Amniotic epithelial cell (primary cell): ENCODE measurements at regions not wholly inside any gene's neighbourhood (a gene's known extent, or its start where the extent isn't known, plus 50 kb on each side); places are given as distances from the start of the nearest gene placed in this dataset.
"Not testable (repeated sequence)": the region's sequence is repeated elsewhere in the genome, so short reads cannot be mapped to it uniquely, and the experiment has no call there.

Experiments
- DNase-seq: peaks from one replicate; pipeline ENCODE4 v3.0.0-alpha.2; 2010; ENCODE audit warnings: low read depth

GRCh38 chr3:187536185-187536584 lies 134.0 kb downstream of the SST start:
- DNase-seq: no peak

DNA sequence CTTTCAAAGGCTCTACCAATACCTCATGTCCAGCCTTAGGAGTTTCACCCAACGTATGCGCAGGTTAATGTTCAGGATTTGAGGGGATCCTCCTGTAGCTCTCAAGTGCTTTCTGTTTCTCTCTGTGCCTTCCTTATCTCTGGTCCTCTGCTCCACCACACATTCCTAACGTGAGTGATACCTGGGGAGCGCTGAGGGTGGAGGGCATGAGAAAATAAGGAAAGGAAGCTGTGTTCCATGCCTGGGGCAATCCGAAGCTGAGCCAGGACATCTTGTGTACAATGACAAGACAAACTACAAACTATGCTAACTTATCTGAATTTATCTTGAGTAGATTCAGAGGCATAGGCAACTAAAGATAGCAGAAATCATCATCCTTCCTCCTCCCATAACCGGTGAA lies 136.4 kb downstream of the SST start:
- no peak for DNase-seq

GRCh38 chr3:187531831-187532230 lies 138.4 kb downstream of the SST start:
- no peak for DNase-seq

- no peak for DNase-seq
Measured at GRCh38 chr3:187522890-187523289, 147.3 kb downstream of the SST start.

- peak; percentile 23 for DNase-seq
Measured at GRCh38 chr3:187522293-187522692, 147.9 kb downstream of the SST start.

DNA sequence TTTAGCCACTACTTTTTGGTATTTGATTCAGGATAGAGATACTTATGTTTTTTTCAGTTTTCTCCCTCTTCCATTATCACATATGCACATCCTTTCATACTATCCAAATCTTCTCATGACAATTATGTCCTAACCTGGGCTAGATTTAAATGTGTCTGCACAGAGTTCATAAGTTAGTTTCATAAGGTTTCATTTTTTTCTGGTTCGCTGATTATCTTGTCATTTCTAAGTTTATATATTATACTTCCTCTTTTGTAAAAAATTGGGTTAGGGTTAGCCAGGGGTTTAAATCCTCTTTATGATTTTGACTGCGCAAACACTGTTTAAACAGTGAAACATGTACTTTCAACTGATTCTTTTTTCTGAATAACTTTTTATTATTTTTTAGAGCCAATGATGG lies 148.6 kb downstream of the SST start:
- no peak for DNase-seq

DNA sequence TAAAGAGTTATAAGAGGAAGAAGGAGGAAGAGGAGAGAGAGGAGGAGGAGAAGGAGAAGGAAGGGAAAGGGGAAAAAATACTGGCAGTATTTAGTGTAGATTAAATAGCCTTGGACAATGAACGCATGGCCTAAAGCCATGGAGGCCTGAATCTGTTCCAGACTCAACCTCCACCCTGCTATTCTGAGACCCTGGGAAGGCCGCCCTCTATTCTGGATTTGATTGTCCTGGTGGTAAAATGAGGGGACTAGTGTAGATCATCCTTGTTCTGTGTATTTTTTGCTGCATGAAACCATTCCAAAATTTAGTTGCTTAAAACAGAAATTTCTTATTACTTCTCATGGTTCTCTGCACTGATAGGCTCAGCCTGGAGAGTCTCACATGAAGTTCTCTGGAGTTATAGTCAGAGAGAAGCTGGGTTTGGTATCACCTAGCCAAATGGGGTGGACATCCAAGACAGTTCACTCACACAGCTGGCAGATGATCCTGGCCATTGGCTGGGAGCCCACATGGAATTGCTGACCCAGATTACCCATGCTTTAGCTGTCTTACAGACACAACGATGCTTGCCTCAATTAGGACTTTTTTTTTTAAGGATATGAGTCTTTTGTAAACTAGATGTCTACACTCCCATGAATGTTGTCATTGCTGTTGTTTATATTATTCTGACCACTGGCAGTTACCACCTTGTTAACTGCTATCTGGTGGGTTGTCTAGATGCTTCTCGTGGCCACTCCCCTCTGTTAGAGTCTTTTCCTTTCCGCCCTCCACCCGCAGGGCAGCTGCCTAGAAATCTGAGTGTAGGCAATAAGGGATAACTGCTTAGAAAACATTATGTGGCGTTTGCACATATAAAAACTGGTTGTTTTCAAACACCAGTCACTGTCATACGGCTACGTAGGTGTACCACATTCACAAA lies 149.9 kb downstream of the SST start:
- peak; percentile 1 for DNase-seq

GRCh38 chr3:187519428-187519890 lies 150.7 kb downstream of the SST start:
- peak; percentile 22 for DNase-seq

DNA sequence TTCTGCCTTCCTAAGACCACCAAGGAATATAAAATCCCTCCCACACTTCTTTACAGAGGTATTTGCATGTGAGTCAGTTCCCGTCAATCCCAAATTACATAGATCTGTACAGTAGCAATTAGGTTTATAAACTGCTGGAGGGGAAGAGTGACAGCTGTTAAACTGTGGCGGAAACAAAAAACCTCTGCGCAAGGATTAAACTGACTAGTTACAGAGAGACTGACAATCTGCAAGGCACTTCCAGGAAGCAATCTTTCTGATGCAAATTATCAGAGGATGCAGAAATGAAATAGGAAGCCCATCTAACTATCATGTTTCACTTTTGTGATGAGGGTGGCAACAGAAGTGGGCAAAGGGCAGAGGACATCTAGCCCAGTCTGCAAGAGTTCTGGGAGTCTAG lies 150.4 kb downstream of the RTP4 start:
- DNase-seq: no peak

- DNase-seq: no peak
Measured at GRCh38 chr3:187518207-187518606, 150.0 kb downstream of the RTP4 start.

GRCh38 chr3:187516446-187517185 lies 148.4 kb downstream of the RTP4 start:
- DNase-seq: no peak

- DNase-seq: no peak
Measured at GRCh38 chr3:187507905-187508304, 139.7 kb downstream of the RTP4 start.

- DNase-seq: no peak
Measured at GRCh38 chr3:187507266-187507665, 139.1 kb downstream of the RTP4 start.

DNA sequence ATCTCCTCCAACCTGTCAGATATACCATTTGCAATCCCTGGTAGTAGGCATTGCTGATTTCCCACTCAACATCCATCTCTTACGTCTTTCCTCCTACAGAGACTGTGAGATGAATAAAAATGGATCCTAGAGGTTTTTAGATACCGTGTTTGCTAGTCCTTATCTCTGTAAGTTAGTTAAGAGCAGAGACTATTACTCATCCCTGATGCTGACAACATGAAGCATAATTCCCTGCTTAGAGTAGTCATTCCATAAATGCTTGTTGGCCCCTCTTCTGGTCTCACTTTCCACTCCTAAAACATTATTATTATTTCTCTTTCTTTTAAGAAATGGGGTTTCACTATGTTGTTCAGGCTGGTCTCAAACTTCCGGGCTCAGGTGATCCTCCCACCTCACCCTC lies 136.2 kb downstream of the RTP4 start:
- peak; percentile 22 for DNase-seq

DNA sequence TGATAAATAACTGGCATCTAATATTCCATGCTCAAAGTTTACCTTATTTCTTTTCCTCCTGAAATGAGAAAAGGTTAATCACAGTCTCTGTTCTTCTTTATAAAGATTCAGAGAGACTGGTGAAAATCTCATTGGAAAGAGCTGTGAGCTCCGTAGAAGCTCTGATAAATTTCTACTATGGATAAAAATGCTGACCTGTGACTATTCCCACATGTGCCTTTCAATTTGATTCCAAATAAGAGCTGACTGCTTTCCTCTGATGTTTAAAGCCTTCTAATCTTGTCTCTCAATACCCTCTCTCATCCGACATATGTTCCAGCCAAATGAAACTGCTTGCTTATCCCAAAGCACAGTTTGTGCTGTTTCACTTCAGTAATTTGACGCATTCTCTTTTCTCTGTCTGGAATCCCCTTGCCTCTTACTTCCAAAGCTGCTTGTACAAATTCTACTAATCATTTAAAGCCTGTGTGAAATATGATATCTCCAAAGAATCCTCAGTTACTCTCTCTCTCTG lies 130.1 kb downstream of the RTP4 start:
- no peak for DNase-seq

GRCh38 chr3:187497052-187497451 lies 128.9 kb downstream of the RTP4 start:
- DNase-seq: peak; percentile 7

DNA sequence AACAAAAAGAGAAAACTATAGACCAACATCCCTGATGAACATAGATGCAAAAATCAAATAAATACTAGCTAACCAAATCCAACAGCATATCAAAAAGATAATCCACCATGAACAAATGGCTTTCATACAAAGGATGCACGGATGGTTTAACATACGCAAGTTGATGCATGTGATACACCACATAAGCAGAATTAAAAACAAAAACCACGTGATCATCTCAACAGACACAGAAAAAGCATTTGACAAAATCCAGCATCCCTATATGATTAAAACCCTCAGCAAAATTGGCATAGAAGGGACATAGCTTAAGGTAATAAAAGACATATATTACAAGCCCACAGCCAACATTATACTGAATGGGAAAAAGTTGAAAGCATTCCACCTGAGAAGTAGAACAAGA lies 125.9 kb downstream of the RTP4 start:
- not testable (repeated sequence) for DNase-seq

DNA sequence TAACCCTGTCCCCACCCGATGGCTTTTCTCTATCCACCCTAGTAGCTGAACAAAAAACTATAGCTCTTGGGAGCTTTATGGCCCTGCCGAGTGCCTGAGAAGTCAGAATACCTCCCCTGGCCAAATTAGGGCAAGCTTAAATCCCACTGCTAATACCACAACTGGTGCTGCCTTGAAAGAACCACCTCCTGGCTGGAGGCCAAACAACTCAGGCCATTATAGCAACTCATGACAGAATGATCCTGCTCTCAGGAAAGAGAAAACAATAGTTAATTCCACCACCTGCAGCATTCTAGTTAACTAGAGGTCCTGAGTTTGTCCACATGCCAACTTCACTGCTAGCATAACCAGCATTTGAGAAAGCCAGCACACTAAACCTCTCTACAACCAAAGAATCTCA lies 123.2 kb downstream of the RTP4 start:
- DNase-seq: no peak

GRCh38 chr3:187490366-187490765 lies 122.2 kb downstream of the RTP4 start:
- DNase-seq: no peak

GRCh38 chr3:187484547-187485295 lies 116.5 kb downstream of the RTP4 start:
- no peak for DNase-seq

DNA sequence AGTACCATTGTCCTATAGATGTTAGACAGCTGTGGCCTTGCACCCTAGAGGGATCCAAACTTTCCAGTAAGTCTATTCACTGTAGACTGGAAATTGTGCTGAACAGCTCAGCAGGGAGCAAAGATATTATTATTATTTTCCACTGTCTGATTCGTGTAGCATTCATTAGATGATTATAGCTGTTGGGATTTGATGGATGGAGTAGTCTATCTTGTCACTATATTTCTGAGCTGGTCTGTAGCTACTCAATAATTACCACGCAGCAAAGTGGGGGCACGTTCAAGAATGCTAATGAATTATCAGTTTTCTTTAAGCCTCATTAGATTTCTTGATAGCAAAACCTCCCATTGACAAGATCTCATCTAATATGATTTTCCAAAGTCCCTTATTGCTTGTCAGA lies 113.2 kb downstream of the RTP4 start:
- no peak for DNase-seq

GRCh38 chr3:187475613-187476012 lies 107.4 kb downstream of the RTP4 start:
- not testable (repeated sequence) for DNase-seq
